ENCODE measurements at regions not wholly inside any gene's neighbourhood (a gene's known extent, or its start where the extent isn't known, plus 50 kb on each side); places are given as distances from the start of the nearest gene placed in this dataset.
"Not testable (repeated sequence)": the region's sequence is repeated elsewhere in the genome, so short reads cannot be mapped to it uniquely, and the experiment has no call there.

GRCh38 chr3:188993181-188993580, 178.6 kb upstream of the TPRG1 start:
- Histone ChIP-seq H3K79me2 (ENCODE audit: control insufficient read depth, insufficient read depth, low read length) (no peaks in the 10 kb centered on the region), H4K5ac (ENCODE audit: low read length) (no peak overlapping the region), H3K23ac (ENCODE audit: low read length) (no peak overlapping the region), H3K4me2 (ENCODE audit: low read length) (no peak overlapping the region), H3K27ac (ENCODE audit: low read depth, low read length) (no peak overlapping the region), H3K18ac (ENCODE audit: low read length) (no peak overlapping the region), H2BK5ac (ENCODE audit: low read length) (no peak overlapping the region), H2AK5ac (ENCODE audit: low read length) (no peak overlapping the region), H2BK120ac (ENCODE audit: low read depth, low read length) (no peak overlapping the region), H4K8ac (ENCODE audit: low read depth, low read length) (no peak overlapping the region), H3K27me3 (ENCODE audit: insufficient read depth, low read length, poor library complexity) (no peaks in the 10 kb centered on the region), H3K36me3 (ENCODE audit: control insufficient read depth, insufficient read depth, low read length) (no peaks in the 10 kb centered on the region), H3K4me1 (ENCODE audit: control insufficient read depth, low read depth, low read length) (no peaks in the 10 kb centered on the region), H3K4ac (ENCODE audit: low read depth, low read length) (no peak overlapping the region), H2BK15ac (replicated peaks; ENCODE audit: low read depth) (no peak overlapping the region), H3K79me1 (ENCODE audit: low read length) (no peaks in the 10 kb centered on the region), H3K4me3 (ENCODE audit: low read length) (no peak overlapping the region), H3K56ac (ENCODE audit: low read length) (no peak overlapping the region), H3K9ac (ENCODE audit: low read length) (no peak overlapping the region)
- no CpG with 5 or more reads among the region's 4 CpGs for WGBS (ENCODE audit: extremely low coverage, insufficient coverage, low lambda C conversion rate)
- no peak for DNase-seq

DNA sequence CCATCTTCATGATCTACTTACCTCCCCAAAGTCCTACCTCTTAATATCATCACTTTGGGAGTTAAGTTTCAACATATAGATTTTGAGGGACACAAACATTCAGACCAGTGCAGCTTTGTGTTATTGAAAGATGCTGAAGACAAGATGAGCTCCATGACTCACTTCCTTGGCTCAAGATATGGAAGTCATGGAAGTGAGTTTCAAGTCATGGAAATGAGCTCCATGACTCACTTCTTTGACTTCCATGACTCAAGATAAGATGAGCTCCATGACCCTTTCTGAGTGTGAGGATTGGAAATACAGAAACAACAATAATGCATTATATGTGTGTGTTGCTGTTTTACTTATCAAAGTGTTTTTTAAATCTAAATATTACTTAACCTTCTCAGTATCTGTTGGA, 170.2 kb upstream of the TPRG1 start:
- DNase-seq: peak; percentile 26
- Histone ChIP-seq H3K79me1 (ENCODE audit: low read length) (no peaks in the 10 kb centered on the region), H3K4me2 (ENCODE audit: low read length) (no peak overlapping the region), H3K4ac (ENCODE audit: low read depth, low read length) (no peak overlapping the region), H3K4me3 (ENCODE audit: low read length) (no peak overlapping the region), H3K27me3 (ENCODE audit: insufficient read depth, low read length, poor library complexity) (no peaks in the 10 kb centered on the region), H4K8ac (ENCODE audit: low read depth, low read length) (no peak overlapping the region), H3K18ac (ENCODE audit: low read length) (no peak overlapping the region), H2BK5ac (ENCODE audit: low read length) (no peak overlapping the region), H3K36me3 (ENCODE audit: control insufficient read depth, insufficient read depth, low read length) (no peaks in the 10 kb centered on the region), H3K4me1 (ENCODE audit: control insufficient read depth, low read depth, low read length) (no peaks in the 10 kb centered on the region), H3K56ac (ENCODE audit: low read length) (no peak overlapping the region), H3K23ac (ENCODE audit: low read length) (no peak overlapping the region), H3K79me2 (ENCODE audit: control insufficient read depth, insufficient read depth, low read length) (no peaks in the 10 kb centered on the region), H3K27ac (ENCODE audit: low read depth, low read length) (no peak overlapping the region), H3K9ac (ENCODE audit: low read length) (no peak overlapping the region), H4K5ac (ENCODE audit: low read length) (no peak overlapping the region), H2AK5ac (ENCODE audit: low read length) (no peak overlapping the region), H2BK15ac (replicated peaks; ENCODE audit: low read depth) (no peak overlapping the region), H2BK120ac (ENCODE audit: low read depth, low read length) (no peak overlapping the region)

DNA sequence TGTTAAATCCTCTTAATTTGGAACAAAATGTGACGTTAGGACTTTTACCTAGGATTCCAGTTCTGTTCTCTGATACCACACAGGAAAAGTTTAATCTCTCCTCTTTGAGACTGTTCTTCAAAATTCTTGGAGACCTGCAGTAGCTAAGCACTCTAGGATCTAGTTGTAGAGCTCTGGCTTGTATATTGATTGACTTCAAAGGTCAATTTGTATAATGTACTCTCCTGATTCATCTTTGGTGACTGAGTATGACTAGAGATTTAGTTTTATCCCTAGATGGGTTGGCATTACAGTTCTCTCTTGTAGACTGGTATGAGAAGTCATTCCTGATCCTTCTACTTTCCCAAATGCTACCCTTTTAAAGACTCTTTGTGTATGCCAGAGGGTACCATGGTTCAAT, 168.4 kb upstream of the TPRG1 start:
- no peak overlapping the region for H3K4me2 ChIP-seq (ENCODE audit: low read length)
- H4K5ac ChIP-seq (ENCODE audit: low read length): no peak overlapping the region
- H3K4ac ChIP-seq (ENCODE audit: low read depth, low read length): no peak overlapping the region
- no CpG with 5 or more reads among the region's 1 CpG for WGBS (ENCODE audit: extremely low coverage, insufficient coverage, low lambda C conversion rate)
- H2BK15ac ChIP-seq (replicated peaks; ENCODE audit: low read depth): no peak overlapping the region
- no peaks in the 10 kb centered on the region for H3K36me3 ChIP-seq (ENCODE audit: control insufficient read depth, insufficient read depth, low read length)
- no peak overlapping the region for H3K56ac ChIP-seq (ENCODE audit: low read length)
- H2AK5ac ChIP-seq (ENCODE audit: low read length): no peak overlapping the region
- no peak overlapping the region for H3K18ac ChIP-seq (ENCODE audit: low read length)
- no peak for DNase-seq
- no peaks in the 10 kb centered on the region for H3K79me1 ChIP-seq (ENCODE audit: low read length)
- H3K4me1 ChIP-seq (ENCODE audit: control insufficient read depth, low read depth, low read length): no peaks in the 10 kb centered on the region
- H2BK5ac ChIP-seq (ENCODE audit: low read length): no peak overlapping the region
- H3K27ac ChIP-seq (ENCODE audit: low read depth, low read length): no peak overlapping the region
- H2BK120ac ChIP-seq (ENCODE audit: low read depth, low read length): no peak overlapping the region
- H3K79me2 ChIP-seq (ENCODE audit: control insufficient read depth, insufficient read depth, low read length): no peaks in the 10 kb centered on the region
- no peak overlapping the region for H3K9ac ChIP-seq (ENCODE audit: low read length)
- no peak overlapping the region for H3K23ac ChIP-seq (ENCODE audit: low read length)
- H3K4me3 ChIP-seq (ENCODE audit: low read length): no peak overlapping the region
- H4K8ac ChIP-seq (ENCODE audit: low read depth, low read length): no peak overlapping the region
- no peaks in the 10 kb centered on the region for H3K27me3 ChIP-seq (ENCODE audit: insufficient read depth, low read length, poor library complexity)

- Histone ChIP-seq H2BK120ac (ENCODE audit: low read depth, low read length) (no peak overlapping the region), H2AK5ac (ENCODE audit: low read length) (no peak overlapping the region), H3K79me1 (ENCODE audit: low read length) (no peaks in the 10 kb centered on the region), H3K56ac (ENCODE audit: low read length) (no peak overlapping the region), H2BK5ac (ENCODE audit: low read length) (no peak overlapping the region), H4K8ac (ENCODE audit: low read depth, low read length) (no peak overlapping the region), H3K79me2 (ENCODE audit: control insufficient read depth, insufficient read depth, low read length) (no peaks in the 10 kb centered on the region), H3K27ac (ENCODE audit: low read depth, low read length) (no peak overlapping the region), H4K5ac (ENCODE audit: low read length) (no peak overlapping the region), H3K4me1 (ENCODE audit: control insufficient read depth, low read depth, low read length) (no peaks in the 10 kb centered on the region), H2BK15ac (replicated peaks; ENCODE audit: low read depth) (no peak overlapping the region), H3K18ac (ENCODE audit: low read length) (no peak overlapping the region), H3K23ac (ENCODE audit: low read length) (no peak overlapping the region), H3K4ac (ENCODE audit: low read depth, low read length) (no peak overlapping the region), H3K4me2 (ENCODE audit: low read length) (no peak overlapping the region), H3K4me3 (ENCODE audit: low read length) (no peak overlapping the region), H3K36me3 (ENCODE audit: control insufficient read depth, insufficient read depth, low read length) (no peaks in the 10 kb centered on the region), H3K9ac (ENCODE audit: low read length) (no peak overlapping the region), H3K27me3 (ENCODE audit: insufficient read depth, low read length, poor library complexity) (no peaks in the 10 kb centered on the region)
- DNase-seq: no peak
Observed at GRCh38 chr3:189013224-189013888, 158.4 kb upstream of the TPRG1 start.

DNA sequence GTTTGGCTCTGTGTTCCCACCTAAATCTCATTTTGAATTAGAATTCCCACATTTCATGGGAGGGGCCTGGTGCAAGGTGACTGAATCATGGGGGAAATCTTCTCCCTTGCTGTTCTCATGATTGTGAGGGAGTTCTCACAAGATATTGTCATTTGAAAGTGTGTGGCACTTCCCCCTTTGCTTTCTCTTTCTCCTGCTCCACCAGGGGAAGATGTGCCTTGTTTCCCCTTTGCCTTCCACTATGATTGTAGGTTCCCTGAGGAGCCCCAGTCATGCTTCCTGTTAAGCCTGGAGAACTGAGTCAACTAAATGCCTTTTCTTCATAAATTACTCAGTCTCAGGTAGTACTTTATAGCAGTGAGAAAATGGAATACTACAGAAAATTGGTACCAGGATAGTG, 157.2 kb upstream of the TPRG1 start:
- Histone ChIP-seq H2AK5ac (ENCODE audit: low read length) (no peak overlapping the region), H3K4me1 (ENCODE audit: control insufficient read depth, low read depth, low read length) (no peaks in the 10 kb centered on the region), H2BK120ac (ENCODE audit: low read depth, low read length) (no peak overlapping the region), H4K5ac (ENCODE audit: low read length) (no peak overlapping the region), H3K4ac (ENCODE audit: low read depth, low read length) (no peak overlapping the region), H3K27ac (ENCODE audit: low read depth, low read length) (no peak overlapping the region), H2BK15ac (replicated peaks; ENCODE audit: low read depth) (no peak overlapping the region), H2BK5ac (ENCODE audit: low read length) (no peak overlapping the region), H3K79me1 (ENCODE audit: low read length) (no peaks in the 10 kb centered on the region), H4K8ac (ENCODE audit: low read depth, low read length) (no peak overlapping the region), H3K4me2 (ENCODE audit: low read length) (no peak overlapping the region), H3K36me3 (ENCODE audit: control insufficient read depth, insufficient read depth, low read length) (no peaks in the 10 kb centered on the region), H3K23ac (ENCODE audit: low read length) (no peak overlapping the region), H3K18ac (ENCODE audit: low read length) (no peak overlapping the region), H3K56ac (ENCODE audit: low read length) (no peak overlapping the region), H3K79me2 (ENCODE audit: control insufficient read depth, insufficient read depth, low read length) (no peaks in the 10 kb centered on the region), H3K4me3 (ENCODE audit: low read length) (no peak overlapping the region), H3K27me3 (ENCODE audit: insufficient read depth, low read length, poor library complexity) (no peaks in the 10 kb centered on the region), H3K9ac (ENCODE audit: low read length) (no peak overlapping the region)
- DNase-seq: no peak

DNA sequence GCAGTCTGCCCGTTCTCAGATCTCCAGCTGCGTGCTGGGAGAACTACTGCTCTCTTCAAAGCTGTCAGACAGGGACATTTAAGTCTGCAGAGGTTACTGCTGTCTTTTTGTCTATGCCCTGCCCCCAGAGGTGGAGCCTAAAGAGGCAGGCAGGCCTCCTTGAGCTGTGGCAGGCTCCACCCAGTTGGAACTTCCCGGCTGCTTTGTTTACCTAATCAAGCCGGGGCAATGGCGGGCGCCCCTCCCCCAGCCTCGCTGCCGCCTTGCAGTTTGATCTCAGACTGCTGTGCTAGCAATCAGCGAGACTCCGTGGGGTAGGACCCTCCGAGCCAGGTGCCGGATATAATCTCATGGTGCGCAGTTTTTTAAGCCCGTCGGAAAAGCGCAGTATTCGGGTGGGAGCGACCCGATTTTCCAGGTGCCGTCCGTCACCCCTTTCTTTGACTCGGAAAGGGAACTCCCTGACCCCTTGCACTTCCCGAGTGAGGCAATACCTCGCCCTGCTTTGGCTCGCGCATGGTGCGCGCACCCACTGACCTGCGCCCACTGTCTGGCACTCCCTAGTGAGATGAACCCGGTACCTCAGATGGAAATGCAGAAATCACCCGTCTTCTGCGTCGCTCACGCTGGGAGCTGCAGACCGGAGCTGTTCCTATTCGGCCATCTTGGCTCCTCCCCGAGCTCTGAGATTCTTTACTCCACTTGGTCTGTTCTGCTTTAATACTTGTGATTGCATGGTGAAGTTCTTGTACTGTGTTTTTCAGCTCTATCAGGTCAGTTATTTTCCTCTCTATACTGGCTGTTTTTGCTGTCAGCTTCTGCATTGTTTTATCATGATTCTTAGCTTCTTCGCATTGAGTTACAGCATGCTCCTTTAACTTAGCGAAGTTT, 148.9 kb upstream of the TPRG1 start:
- peak; percentile 53 for DNase-seq
- not testable (repeated sequence) for H4K5ac ChIP-seq (ENCODE audit: low read length); H3K4me2 ChIP-seq (ENCODE audit: low read length); H3K4me1 ChIP-seq (ENCODE audit: control insufficient read depth, low read depth, low read length); H3K23ac ChIP-seq (ENCODE audit: low read length); H3K4me3 ChIP-seq (ENCODE audit: low read length); H3K27ac ChIP-seq (ENCODE audit: low read depth, low read length); H4K8ac ChIP-seq (ENCODE audit: low read depth, low read length); H2BK5ac ChIP-seq (ENCODE audit: low read length); H3K9ac ChIP-seq (ENCODE audit: low read length); H3K79me1 ChIP-seq (ENCODE audit: low read length); H3K18ac ChIP-seq (ENCODE audit: low read length); H3K4ac ChIP-seq (ENCODE audit: low read depth, low read length); H2AK5ac ChIP-seq (ENCODE audit: low read length); H3K56ac ChIP-seq (ENCODE audit: low read length); H2BK120ac ChIP-seq (ENCODE audit: low read depth, low read length); H3K79me2 ChIP-seq (ENCODE audit: control insufficient read depth, insufficient read depth, low read length); H3K36me3 ChIP-seq (ENCODE audit: control insufficient read depth, insufficient read depth, low read length); H3K27me3 ChIP-seq (ENCODE audit: insufficient read depth, low read length, poor library complexity); H2BK15ac ChIP-seq (replicated peaks; ENCODE audit: low read depth)
- no CpG with 5 or more reads among the region's 39 CpGs for WGBS (ENCODE audit: extremely low coverage, insufficient coverage, low lambda C conversion rate)
